Brain microvascular endothelial cell (primary cell): ENCODE measurements at regions not wholly inside any gene's neighbourhood (a gene's known extent, or its start where the extent isn't known, plus 50 kb on each side); places are given as distances from the start of the nearest gene placed in this dataset.

Source experiments
- DNase-seq: peaks from one replicate; pipeline ENCODE4 v3.0.0-alpha.2; 2020
- H3K27ac ChIP-seq: fragments of 250-450 bp; sonication (Bioruptor Pico); 2 replicates; pipeline ENCODE4 v1.5.1; 2020; ENCODE audit warnings: mild to moderate bottlenecking, moderate library complexity
- H3K27me3 ChIP-seq: fragments of 250-450 bp; sonication (Bioruptor Pico); replicated peaks from 2 replicates; pipeline ENCODE4 v1.5.1; 2020; ENCODE audit warnings: mild to moderate bottlenecking
- H3K36me3 ChIP-seq: fragments of 250-450 bp; sonication (Bioruptor Pico); replicated peaks from 2 replicates; pipeline ENCODE4 v1.5.1; 2020; ENCODE audit warnings: mild to moderate bottlenecking
- H3K4me3 ChIP-seq: 2 replicates; pipeline ENCODE4 v1.5.1; 2011; ENCODE audit warnings: low read depth, mild to moderate bottlenecking, control low read depth, low read length, moderate library complexity
- in situ Hi-C: cut with HindIII; loops from 2 replicates; pipeline ENCODE4 v1.10.0; 2017; ENCODE audit warnings: low sequenced_read_pairs, low pct_ligation_motif_present
- TF ChIP-seq, protein P1 (sequence below): IDR thresholded peaks from 2 replicates; pipeline ENCODE4 v1.5.1; 2011; ENCODE audit warnings: low read depth, mild to moderate bottlenecking, moderate library complexity, low read length, control low read depth, inconsistent platforms; ENCODE audit errors: missing control alignments

GRCh38 chr3:135564696-135565095, 400.8 kb upstream of the PPP2R3A start:
- DNase-seq: no peak
- H3K4me3 ChIP-seq: no peak overlapping the region
- in situ Hi-C loops: no loop called here
- no peaks in the 10 kb centered on the region for H3K36me3 ChIP-seq
- no peak overlapping the region for H3K27ac ChIP-seq
- no peaks in the 10 kb centered on the region for H3K27me3 ChIP-seq
- TF ChIP-seq, protein P1, sequence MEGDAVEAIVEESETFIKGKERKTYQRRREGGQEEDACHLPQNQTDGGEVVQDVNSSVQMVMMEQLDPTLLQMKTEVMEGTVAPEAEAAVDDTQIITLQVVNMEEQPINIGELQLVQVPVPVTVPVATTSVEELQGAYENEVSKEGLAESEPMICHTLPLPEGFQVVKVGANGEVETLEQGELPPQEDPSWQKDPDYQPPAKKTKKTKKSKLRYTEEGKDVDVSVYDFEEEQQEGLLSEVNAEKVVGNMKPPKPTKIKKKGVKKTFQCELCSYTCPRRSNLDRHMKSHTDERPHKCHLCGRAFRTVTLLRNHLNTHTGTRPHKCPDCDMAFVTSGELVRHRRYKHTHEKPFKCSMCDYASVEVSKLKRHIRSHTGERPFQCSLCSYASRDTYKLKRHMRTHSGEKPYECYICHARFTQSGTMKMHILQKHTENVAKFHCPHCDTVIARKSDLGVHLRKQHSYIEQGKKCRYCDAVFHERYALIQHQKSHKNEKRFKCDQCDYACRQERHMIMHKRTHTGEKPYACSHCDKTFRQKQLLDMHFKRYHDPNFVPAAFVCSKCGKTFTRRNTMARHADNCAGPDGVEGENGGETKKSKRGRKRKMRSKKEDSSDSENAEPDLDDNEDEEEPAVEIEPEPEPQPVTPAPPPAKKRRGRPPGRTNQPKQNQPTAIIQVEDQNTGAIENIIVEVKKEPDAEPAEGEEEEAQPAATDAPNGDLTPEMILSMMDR: no peak

GRCh38 chr3:135565546-135565945, 400.0 kb upstream of the PPP2R3A start:
- no peak overlapping the region for H3K4me3 ChIP-seq
- no peaks in the 10 kb centered on the region for H3K27me3 ChIP-seq
- TF ChIP-seq, protein P1: no peak
- in situ Hi-C loops: no loop called here
- no peak overlapping the region for H3K27ac ChIP-seq
- no peak for DNase-seq
- H3K36me3 ChIP-seq: no peaks in the 10 kb centered on the region

GRCh38 chr3:135567223-135567622, 398.3 kb upstream of the PPP2R3A start:
- Histone ChIP-seq H3K4me3 (no peak overlapping the region), H3K36me3 (no peaks in the 10 kb centered on the region), H3K27ac (no peak overlapping the region), H3K27me3 (no peaks in the 10 kb centered on the region)
- in situ Hi-C loops: no loop called here
- DNase-seq: no peak
- TF ChIP-seq, protein P1: no peak

DNA sequence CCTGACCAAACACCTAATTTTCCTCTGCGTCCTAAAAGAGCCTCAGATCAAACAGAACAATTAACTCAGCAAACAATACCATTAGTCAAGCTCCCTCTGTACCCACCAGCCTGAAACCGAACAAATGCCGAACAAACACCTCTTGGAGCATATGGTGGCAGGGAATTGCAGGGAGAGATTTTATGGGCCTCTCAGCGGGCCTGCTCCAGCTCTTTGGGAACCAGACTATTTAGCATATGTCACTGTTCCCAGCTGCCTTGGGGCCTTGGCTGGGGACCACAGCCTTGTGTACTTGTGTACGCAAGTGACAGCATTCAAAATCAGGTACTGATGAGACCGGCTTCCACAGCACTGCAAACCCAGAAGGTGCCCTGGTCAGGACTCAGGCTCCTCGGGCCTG, 388.8 kb upstream of the PPP2R3A start:
- no peak overlapping the region for H3K27ac ChIP-seq
- no peaks in the 10 kb centered on the region for H3K36me3 ChIP-seq
- no peak overlapping the region for H3K4me3 ChIP-seq
- no peak for DNase-seq
- TF ChIP-seq, protein P1: no peak
- no peaks in the 10 kb centered on the region for H3K27me3 ChIP-seq
- in situ Hi-C loops: no loop called here

DNA sequence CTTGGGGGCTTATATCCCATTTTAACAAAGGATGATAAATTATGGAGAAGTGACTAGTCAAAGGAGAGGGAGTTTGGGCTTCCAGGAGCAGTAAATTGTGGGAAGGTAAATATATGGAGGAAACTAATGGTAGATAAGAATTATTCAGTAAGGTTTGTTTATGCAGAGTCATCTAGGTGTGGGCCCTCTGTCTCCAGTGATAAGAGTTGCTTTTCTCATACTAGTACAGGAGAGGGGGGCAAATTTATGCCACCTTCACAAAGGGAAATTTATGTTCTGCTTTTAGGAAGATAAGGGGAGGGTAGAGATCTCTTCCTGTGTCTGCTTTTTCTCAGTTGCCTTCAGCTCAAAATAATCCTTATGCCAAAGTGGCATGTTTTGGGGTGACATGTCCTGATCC, 383.7 kb upstream of the PPP2R3A start:
- no peak overlapping the region for H3K27ac ChIP-seq
- TF ChIP-seq, protein P1: no peak
- H3K27me3 ChIP-seq: no peaks in the 10 kb centered on the region
- DNase-seq: no peak
- no peak overlapping the region for H3K4me3 ChIP-seq
- in situ Hi-C loops: no loop called here
- no peaks in the 10 kb centered on the region for H3K36me3 ChIP-seq

DNA sequence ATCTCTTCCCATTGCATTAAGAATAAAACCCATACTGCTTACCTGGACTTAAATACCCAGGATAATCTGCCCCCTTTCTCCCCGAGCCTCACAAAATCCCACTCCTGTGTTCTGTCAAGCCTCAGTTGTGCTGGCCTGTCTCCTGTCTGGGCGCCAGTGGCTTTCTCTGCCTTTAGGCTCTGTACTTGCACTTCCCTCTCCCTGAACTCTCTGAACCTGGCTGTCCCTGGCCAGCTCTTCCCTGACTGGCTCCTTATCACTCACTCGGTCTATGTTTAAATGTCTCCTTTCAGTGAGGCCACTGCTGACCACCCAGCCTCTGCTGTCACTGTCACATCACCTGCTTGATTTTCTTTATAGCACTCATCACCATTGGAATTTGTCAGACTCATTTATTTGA, 382.7 kb upstream of the PPP2R3A start:
- in situ Hi-C loops: no loop called here
- H3K27me3 ChIP-seq: no peaks in the 10 kb centered on the region
- no peak overlapping the region for H3K4me3 ChIP-seq
- TF ChIP-seq, protein P1: no peak
- no peak overlapping the region for H3K27ac ChIP-seq
- DNase-seq: no peak
- no peaks in the 10 kb centered on the region for H3K36me3 ChIP-seq
